ENCODE measurements at regions not wholly inside any gene's neighbourhood (a gene's known extent, or its start where the extent isn't known, plus 50 kb on each side); places are given as distances from the start of the nearest gene placed in this dataset.

- no peak for DNase-seq
Measured at GRCh38 chr3:168383573-168383972, 287.8 kb upstream of the GOLIM4 start.

DNA sequence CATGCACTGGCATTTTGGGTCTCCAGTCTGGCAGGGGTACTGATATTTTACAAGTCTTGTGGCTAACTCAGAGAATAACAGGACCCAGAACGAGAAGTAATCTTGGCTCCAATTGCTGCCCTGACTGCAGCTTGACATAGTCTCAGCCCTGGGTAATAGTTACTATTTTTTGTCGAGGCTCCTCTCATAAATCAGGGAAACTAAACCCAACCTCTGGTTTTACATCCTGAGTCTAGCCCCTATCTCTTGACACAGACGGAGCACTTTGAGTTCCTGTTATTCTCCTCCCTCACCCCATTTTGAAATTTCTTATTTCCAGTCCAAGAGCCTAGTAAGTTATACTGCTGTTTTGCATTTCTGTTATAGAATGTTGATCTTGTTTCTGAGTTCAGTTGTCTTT lies 276.1 kb upstream of the GOLIM4 start:
- no peak for DNase-seq

DNA sequence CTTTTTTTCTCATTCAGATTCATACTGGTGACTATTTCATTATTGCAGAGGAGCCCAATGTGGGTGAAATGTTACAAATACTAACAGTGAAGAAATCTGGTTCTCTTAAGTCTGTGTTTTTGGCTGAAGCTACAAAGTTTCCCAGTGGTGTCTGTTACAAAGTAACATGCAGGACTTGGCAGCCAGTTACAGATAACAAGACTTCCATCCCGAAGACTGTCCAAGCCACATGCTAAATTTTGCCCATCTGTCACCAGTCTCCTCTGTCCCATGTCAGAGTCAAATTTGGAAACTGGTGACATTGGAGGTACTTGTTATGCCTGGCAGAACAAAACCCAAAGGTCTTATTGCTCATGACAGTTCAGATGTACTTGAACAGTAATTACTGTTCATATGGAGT lies 269.2 kb upstream of the GOLIM4 start:
- DNase-seq, result no peak

DNA sequence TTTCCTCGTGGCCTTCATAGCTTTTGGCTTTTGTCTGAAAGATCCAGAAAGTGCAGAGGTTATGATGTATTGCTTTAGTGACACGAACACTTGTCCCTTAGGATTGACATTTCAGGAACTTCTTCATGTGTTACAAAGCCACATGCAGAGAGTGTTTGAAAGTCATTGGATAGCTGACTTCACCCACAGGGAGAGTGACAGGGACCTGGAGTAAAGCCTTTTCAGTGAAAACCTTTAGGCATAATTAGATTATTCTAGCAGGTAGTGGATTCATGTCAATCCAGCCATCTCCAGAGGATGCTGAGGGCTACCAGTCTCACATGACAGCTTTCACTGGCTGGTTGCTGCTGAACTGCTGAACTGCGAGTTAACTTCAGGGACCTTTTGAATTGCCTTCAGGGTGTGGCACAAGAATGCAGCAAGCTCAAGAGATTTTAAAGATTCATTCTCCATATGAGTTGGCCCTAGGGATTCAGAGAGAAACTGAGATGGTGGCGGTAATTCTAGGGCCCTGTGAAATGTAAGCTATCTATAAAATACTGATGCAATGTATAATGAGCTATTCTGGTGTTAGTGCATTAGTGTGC lies 267.0 kb upstream of the GOLIM4 start:
- no peak for DNase-seq

DNA sequence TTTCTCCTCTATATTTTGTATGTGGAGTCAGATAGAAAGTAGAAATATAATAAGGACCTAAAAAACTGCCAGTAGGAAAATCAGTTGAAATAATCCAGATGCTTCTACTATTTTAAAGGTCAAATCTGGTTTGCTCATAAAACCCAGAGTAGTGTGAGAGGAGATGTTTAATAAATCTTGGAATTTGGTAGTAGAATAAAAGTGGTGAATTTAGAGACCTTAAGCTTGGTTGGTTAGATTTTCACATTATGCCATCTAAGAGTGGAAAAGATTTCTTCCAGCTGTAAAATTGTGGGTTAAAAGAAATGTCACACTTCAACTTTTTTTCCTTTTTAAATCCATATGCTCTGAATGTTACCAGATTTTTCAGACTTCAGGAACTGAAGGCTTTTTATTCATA lies 266.4 kb upstream of the GOLIM4 start:
- no peak for DNase-seq

GRCh38 chr3:168360993-168361392 lies 265.3 kb upstream of the GOLIM4 start:
- no peak for DNase-seq

DNA sequence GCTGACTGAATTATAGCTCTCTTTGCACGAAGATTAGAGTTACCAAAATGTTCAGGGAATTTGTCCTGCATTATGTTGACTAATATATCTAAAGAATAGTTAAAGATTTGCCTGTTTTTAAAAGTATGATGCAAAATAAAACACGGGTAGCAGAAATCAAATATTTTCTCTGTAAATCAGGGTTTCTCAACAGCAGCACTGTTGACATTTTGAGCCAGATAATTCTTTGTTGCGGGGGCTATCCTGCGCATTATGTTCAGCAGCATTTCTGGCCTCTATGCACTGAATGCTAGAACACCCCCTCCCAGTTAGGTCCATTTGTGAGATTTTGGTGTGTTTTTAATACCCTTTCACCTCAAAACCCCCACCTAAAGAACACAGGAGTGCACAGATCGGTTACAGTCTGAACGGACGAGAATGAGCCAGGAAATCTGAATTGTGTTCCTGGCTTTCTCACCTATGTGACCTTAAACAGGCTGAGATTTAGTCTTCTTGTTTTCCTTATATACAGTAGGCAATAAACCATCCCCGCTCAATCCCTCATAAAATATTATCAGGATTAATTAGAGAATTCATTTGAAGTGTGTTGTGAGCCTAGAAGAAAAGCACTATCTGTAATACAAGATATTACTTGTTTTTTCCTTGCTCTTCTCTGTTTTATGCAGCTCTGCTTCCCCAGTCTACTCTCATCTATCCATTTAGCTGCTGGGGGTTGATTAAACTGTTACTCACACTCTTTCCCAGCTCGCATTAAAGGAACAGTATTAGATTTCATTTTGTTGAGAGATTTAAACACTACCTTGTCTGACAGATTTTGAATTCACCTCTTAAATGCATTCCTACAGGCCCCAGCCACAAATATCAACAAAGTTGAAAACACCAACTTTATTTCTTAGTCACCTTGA lies 247.5 kb upstream of the GOLIM4 start:
- no peak for DNase-seq

- DNase-seq, result no peak
Measured at GRCh38 chr3:168341956-168342936, 246.5 kb upstream of the GOLIM4 start.

DNA sequence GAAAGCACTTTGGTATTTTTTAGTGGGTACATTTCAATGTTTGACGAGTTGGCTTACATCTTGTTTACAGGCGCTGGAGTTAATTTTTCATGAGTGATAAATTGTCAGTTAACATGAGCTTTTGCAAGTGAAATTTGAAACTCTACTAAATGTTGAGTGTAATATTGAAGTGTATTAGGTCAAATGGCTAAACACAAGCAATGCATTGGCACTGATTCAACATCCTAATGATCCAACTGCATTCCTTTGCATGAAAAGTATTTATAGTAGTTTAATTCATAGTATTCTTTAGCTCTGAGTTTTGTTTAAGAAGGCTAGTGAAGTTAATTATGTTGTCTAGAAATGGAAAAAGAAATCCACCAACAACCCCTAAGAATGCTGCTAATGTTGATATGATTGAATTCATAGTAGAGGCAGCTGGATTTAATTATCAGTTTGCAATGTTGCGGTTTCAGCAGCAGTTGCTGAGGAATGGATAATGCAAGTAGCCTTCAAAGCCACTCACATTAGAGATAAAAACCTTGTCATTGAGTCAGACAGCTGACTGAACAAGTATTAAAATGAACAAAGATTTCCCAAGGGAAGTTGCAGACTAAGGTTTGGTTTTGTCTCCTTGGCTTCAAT lies 245.6 kb upstream of the GOLIM4 start:
- no peak for DNase-seq

- DNase-seq, result no peak
Measured at GRCh38 chr3:168338161-168338560, 242.4 kb upstream of the GOLIM4 start.

DNA sequence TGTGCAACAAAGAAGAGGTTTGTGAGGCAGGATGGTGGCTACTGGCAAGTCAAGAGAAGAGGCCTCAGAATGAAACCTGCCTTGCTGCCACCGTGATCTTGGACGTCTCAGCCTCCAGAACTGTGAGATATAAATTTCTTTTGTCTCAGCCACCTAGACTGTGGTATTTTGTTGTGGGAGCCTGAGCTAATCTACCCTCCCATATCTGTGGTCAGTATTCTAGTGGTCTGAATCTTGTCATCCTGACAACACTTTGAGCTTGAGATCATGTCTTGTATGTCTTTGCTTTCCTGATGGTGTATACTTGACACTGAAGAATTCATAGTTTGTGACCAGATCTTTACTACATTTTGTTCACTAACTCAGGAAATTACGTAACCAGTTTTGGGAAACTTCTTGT lies 240.6 kb upstream of the GOLIM4 start:
- DNase-seq, result no peak

GRCh38 chr3:168333410-168333935 lies 237.7 kb upstream of the GOLIM4 start:
- no peak for DNase-seq

GRCh38 chr3:168331756-168332155 lies 236.0 kb upstream of the GOLIM4 start:
- DNase-seq, result no peak

DNA sequence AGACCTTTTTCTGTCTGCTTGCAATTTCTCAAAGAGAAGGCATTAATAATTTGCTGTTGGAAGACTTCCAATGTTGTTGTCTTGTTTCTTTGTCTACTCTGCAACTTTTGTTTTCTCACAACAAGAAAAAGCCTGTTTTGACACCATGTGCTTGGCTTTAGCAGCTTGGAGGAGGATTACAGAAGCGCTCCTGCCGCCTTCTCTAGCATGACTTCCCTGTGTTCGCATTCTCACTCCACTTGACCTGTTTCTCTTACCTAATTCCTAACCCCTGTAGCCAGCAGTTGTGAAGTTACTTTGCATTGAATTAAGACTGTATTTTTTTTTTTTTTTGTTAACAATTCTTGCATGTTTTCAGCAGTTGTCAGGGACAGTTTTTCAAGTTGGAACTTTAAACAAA lies 235.3 kb upstream of the GOLIM4 start:
- DNase-seq, result no peak

DNA sequence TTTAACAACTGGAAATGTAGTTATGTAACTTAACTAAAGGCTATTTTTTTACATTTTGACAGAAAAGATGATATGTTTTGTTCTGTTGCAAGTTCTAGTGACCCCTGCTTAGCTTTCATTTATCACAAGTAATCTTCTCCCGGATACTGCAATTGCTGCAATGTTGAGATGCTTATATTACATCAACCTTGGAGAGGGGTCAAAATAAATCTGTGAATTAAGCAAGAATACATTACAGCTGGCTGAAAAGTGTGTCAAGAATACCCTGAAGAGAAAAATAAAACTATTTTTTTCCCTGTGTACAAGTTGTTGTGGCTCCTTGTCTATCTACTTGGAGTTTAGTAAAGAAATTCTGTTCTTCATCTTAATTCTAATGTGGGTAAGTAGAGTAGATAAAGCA lies 232.1 kb upstream of the GOLIM4 start:
- peak; percentile 30 for DNase-seq

DNA sequence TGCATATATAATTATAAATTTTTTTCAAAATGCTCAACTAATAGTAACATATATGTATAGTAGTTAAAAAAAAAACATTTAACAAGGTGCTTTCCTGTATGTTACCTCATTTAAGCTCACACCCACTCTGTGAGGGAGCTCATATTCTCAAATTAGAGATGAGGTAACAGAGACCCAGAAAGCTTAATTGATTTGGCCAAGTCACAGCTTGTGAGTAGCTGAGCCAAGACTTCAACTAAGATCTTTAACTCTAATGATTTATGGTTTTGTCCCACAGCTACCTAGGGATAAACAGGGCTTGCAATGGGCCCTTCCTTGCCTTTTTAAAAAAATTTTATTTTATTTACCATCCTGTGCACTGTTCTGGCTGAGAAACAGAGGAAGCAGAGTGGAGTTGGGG lies 230.0 kb upstream of the GOLIM4 start:
- no peak for DNase-seq

DNA sequence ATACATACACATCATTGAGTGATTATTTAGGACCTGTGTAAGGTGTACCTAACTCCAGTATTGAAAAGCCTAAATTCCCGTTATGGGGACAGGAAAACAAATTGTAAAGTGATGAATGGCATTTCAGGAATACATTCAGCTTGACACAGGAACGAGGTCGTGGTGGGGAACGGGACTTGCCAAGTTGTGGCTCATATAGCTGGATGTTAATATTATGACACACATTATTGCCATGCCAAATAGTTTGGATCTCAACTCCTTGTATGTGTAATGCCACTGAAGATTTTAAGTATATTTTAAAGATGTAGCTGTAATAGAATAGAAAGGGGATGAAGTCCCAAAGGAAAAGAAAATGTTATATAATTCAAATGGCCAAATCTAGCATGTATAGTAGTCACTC lies 227.2 kb upstream of the GOLIM4 start:
- no peak for DNase-seq

- DNase-seq, result no peak
Measured at GRCh38 chr3:168314166-168314565, 218.4 kb upstream of the GOLIM4 start.

GRCh38 chr3:168312984-168313383 lies 217.3 kb upstream of the GOLIM4 start:
- DNase-seq, result no peak

DNA sequence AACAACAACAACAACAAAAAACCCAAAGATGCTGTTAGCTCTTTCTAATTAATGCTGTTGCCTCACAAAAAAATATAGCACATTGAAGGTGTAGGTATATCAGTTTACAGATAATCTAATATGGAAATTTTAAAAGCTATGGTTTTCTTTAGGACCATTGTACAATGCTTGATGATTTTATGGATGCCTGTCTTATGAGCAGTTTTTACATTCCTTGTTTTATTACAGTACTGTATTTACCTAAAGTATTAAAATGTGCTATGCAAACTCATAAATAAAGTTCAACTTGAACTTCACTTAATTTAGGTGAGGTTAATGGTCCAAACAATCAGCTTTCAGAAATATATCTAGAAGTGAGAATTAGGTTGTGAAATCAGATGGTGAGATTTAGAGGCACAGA lies 212.2 kb upstream of the GOLIM4 start:
- no peak for DNase-seq

- no peak for DNase-seq
Measured at GRCh38 chr3:168295027-168295426, 199.3 kb upstream of the GOLIM4 start.

- no peak for DNase-seq
Measured at GRCh38 chr3:168292296-168292695, 196.6 kb upstream of the GOLIM4 start.
